Mammary epithelial cell (primary cell): ENCODE measurements at regions not wholly inside any gene's neighbourhood (a gene's known extent, or its start where the extent isn't known, plus 50 kb on each side); places are given as distances from the start of the nearest gene placed in this dataset.

Source experiments
- EZH2 ChIP-seq: IDR thresholded peaks from 2 replicates; pipeline ENCODE4 v1.6.1; 2012; ENCODE audit warnings: low read length, inconsistent platforms, borderline replicate concordance
- TF ChIP-seq, protein P1 (sequence below), 2 donors: IDR thresholded peaks in 1 of 2; conservative IDR thresholded peaks in 1 of 2; 2 replicates each; pipeline ENCODE4 v1.5.1; 2011 to 2012; ENCODE audit warnings: inconsistent platforms in 2 of 2, low read length in 2 of 2, mild to moderate bottlenecking in 2 of 2, control low read depth in 1 of 2, low read depth in 1 of 2; ENCODE audit not compliant: insufficient read depth in 1 of 2; ENCODE audit errors: extremely low read depth in 1 of 2

- TF ChIP-seq, protein P1, sequence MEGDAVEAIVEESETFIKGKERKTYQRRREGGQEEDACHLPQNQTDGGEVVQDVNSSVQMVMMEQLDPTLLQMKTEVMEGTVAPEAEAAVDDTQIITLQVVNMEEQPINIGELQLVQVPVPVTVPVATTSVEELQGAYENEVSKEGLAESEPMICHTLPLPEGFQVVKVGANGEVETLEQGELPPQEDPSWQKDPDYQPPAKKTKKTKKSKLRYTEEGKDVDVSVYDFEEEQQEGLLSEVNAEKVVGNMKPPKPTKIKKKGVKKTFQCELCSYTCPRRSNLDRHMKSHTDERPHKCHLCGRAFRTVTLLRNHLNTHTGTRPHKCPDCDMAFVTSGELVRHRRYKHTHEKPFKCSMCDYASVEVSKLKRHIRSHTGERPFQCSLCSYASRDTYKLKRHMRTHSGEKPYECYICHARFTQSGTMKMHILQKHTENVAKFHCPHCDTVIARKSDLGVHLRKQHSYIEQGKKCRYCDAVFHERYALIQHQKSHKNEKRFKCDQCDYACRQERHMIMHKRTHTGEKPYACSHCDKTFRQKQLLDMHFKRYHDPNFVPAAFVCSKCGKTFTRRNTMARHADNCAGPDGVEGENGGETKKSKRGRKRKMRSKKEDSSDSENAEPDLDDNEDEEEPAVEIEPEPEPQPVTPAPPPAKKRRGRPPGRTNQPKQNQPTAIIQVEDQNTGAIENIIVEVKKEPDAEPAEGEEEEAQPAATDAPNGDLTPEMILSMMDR (conservative IDR thresholded peaks at IDR 0.05 in 1 of 2, IDR thresholded peaks at IDR 0.05 in 1 of 2; ENCODE audit: extremely low read depth in 1 of 2, insufficient read depth in 1 of 2, low read depth in 1 of 2, low read length in 2 of 2) = no peak
- no peak for TF ChIP-seq EZH2
Measured at GRCh38 chr4:43244688-43245382, 352.3 kb downstream of the GRXCR1 start.
